Endothelial cell of umbilical vein (primary cell): ENCODE measurements at regions not wholly inside any gene's neighbourhood (a gene's known extent, or its start where the extent isn't known, plus 50 kb on each side); places are given as distances from the start of the nearest gene placed in this dataset.

Source experiments
- BruUV-seq: library from RNA; stranded (reverse); fragments of 400-500 nt; replicated peaks from 2 replicates; lab custom pipeline; 2021; lab: Mats Ljungman, UMichigan
- CTCF ChIA-PET: fragments of 300-600, 350-600 bp; sonication (Branson Sonifier 250); formaldehyde crosslinking; loops from one replicate; lab custom pipeline; 2021; ENCODE audit warnings: antibody characterized with exemption, inconsistent platforms; lab: Charles Lee
- POLR2A ChIA-PET: fragments of 300-600, 350-600 bp; sonication (Branson Sonifier 250); formaldehyde crosslinking; loops from one replicate; lab custom pipeline; 2021; ENCODE audit warnings: antibody characterized with exemption, inconsistent platforms; lab: Charles Lee
- DNase-seq: peaks from one replicate; pipeline ENCODE4 v3.0.0-alpha.2; 2011; ENCODE audit warnings: low read depth, low spot score
- FAIRE-seq: peaks from 2 replicates; lab custom pipeline; 2011; peaks lifted over from hg19 to GRCh38; lab: Jason Lieb, UNC
- H2AFZ ChIP-seq: 2 replicates; pipeline ENCODE4 v1.6.0; 2012; ENCODE audit warnings: low read depth, low read length, control low read depth, inconsistent platforms
- H3K27ac ChIP-seq: 2 replicates; pipeline ENCODE4 v1.5.1; 2011; ENCODE audit warnings: low read depth, mild to moderate bottlenecking, control low read depth, low read length, moderate library complexity; ENCODE audit not compliant: insufficient read depth
- H3K27me3 ChIP-seq, 2 experiments: 2 replicates each; pipeline versions ENCODE4 v1.6.0 to v1.6.1; 2011; ENCODE audit warnings: low read length in 2 of 2, mixed read lengths in 1 of 2; ENCODE audit not compliant: control insufficient read depth in 2 of 2, insufficient read depth in 2 of 2
- H3K36me3 ChIP-seq, 2 experiments: 2 replicates in 1 of 2; 3 replicates in 1 of 2; pipeline ENCODE4 v1.5.1; 2011; ENCODE audit warnings: low read length in 2 of 2, mild to moderate bottlenecking in 1 of 2, moderate library complexity in 1 of 2; ENCODE audit not compliant: control insufficient read depth in 2 of 2, insufficient read depth in 2 of 2; ENCODE audit errors: extremely low read depth in 1 of 2
- H3K4me1 ChIP-seq: 3 replicates; pipeline ENCODE4 v1.5.1; 2011; ENCODE audit warnings: mild to moderate bottlenecking, low read length; ENCODE audit not compliant: control insufficient read depth, insufficient read depth; ENCODE audit errors: extremely low read depth
- H3K4me2 ChIP-seq: 2 replicates; pipeline ENCODE4 v1.6.1; 2011; ENCODE audit warnings: low read length, control low read depth, mixed read lengths; ENCODE audit not compliant: insufficient read depth
- H3K4me3 ChIP-seq, 3 experiments: fragments of 200-600 bp in 1 of 3; sonication (generic), shearing (Covaris generic) in 1 of 3; replicated peaks in 1 of 3; 2 replicates each; pipeline ENCODE4 v1.5.1; 2011 to 2016; ENCODE audit warnings: control low read depth in 3 of 3, low read length in 3 of 3, mild to moderate bottlenecking in 2 of 3, inconsistent platforms in 1 of 3, low read depth in 1 of 3, moderate library complexity in 1 of 3; ENCODE audit not compliant: insufficient read depth in 1 of 3
- H3K79me2 ChIP-seq: 2 replicates; pipeline ENCODE4 v1.6.0; 2012; ENCODE audit warnings: low read length, inconsistent platforms; ENCODE audit not compliant: control insufficient read depth, insufficient read depth
- H3K9ac ChIP-seq: replicated peaks from 2 replicates; pipeline ENCODE3; 2011; ENCODE audit warnings: low read length, control low read depth; ENCODE audit not compliant: insufficient read depth; ENCODE audit errors: extremely low read depth
- H3K9me1 ChIP-seq: replicated peaks from 3 replicates; pipeline ENCODE4 v1.6.0; 2011; ENCODE audit warnings: mild to moderate bottlenecking, low read length; ENCODE audit not compliant: control insufficient read depth, insufficient read depth; ENCODE audit errors: extremely low read depth
- H3K9me3 ChIP-seq: replicated peaks from 2 replicates; pipeline ENCODE4 v1.5.1; 2012; ENCODE audit warnings: low read length, inconsistent platforms; ENCODE audit not compliant: control insufficient read depth, insufficient read depth
- H4K20me1 ChIP-seq: replicated peaks from 2 replicates; pipeline ENCODE3; 2011; ENCODE audit warnings: mild to moderate bottlenecking, low read length; ENCODE audit not compliant: control insufficient read depth, insufficient read depth; ENCODE audit errors: extremely low read depth
- EZH2 ChIP-seq: IDR thresholded peaks from 2 replicates; pipeline ENCODE4 v1.6.1; 2012; ENCODE audit warnings: borderline replicate concordance, low read depth, mild to moderate bottlenecking, moderate library complexity, low read length, inconsistent platforms; ENCODE audit not compliant: severe bottlenecking
- JUN ChIP-seq: IDR thresholded peaks from 2 replicates; pipeline ENCODE4 v1.6.1; 2011; ENCODE audit warnings: borderline replicate concordance, low read depth; ENCODE audit not compliant: insufficient read length, insufficient read depth
- MYC ChIP-seq: IDR thresholded peaks from one replicate; pipeline ENCODE4 v1.6.1; 2011; ENCODE audit warnings: mild to moderate bottlenecking, low read depth, low read length
- dilution Hi-C: fragments of 300-500 bp; cut with MboI; formaldehyde crosslinking; loops from one replicate; pipeline ENCODE4 v1.15.0; 2019; ENCODE audit warnings: low sequenced_read_pairs; ENCODE audit not compliant: extremely low pct_ligation_motif_present
- intact Hi-C: fragments of 100-400 bp; cut with micrococcal nuclease; formaldehyde crosslinking; loops from one replicate; pipeline ENCODE4 v1.10.0; 2022
- TF ChIP-seq, protein P1 (sequence below): IDR thresholded peaks from 2 replicates; pipeline ENCODE4 v1.6.1; 2011; ENCODE audit not compliant: insufficient read depth, insufficient read length

- H3K9me1 ChIP-seq: no peaks in the 10 kb centered on the region
- no peaks in the 10 kb centered on the region for H3K79me2 ChIP-seq
- H3K9me3 ChIP-seq: no peaks in the 10 kb centered on the region
- no peak overlapping the region for H2AFZ ChIP-seq
- FAIRE-seq: no peak
- no peaks in the 10 kb centered on the region for H3K27me3 ChIP-seq
- no peaks in the 10 kb centered on the region for H3K4me1 ChIP-seq
- no peak for TF ChIP-seq JUN
- no peak for TF ChIP-seq MYC
- no peak overlapping the region for H3K9ac ChIP-seq
- H4K20me1 ChIP-seq: no peaks in the 10 kb centered on the region
- H3K27ac ChIP-seq: no peak overlapping the region
- no TSS peak for BruUV-seq
- ChIA-PET POLR2A (no interaction called here), CTCF (no interaction called here)
- dilution Hi-C loops: no loop called here
- H3K4me3 ChIP-seq: no peak overlapping the region
- H3K4me2 ChIP-seq: no peak overlapping the region
- intact Hi-C loops: no loop called here
- DNase-seq: no peak
- H3K36me3 ChIP-seq: no peaks in the 10 kb centered on the region
These were observed 193.4 kb upstream of the PDE1C start for GRCh38 chr7:32263611-32264010.

GRCh38 chr7:32262315-32262714 is 192.1 kb upstream of the PDE1C start:
- no peak overlapping the region for H2AFZ ChIP-seq
- no peak overlapping the region for H3K9ac ChIP-seq
- intact Hi-C loops: no loop called here
- no peaks in the 10 kb centered on the region for H3K27me3 ChIP-seq
- TF ChIP-seq, protein P1, sequence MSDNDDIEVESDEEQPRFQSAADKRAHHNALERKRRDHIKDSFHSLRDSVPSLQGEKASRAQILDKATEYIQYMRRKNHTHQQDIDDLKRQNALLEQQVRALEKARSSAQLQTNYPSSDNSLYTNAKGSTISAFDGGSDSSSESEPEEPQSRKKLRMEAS: no peak
- TF ChIP-seq EZH2: no peak
- H3K4me3 ChIP-seq: no peak overlapping the region
- no peak overlapping the region for H3K4me2 ChIP-seq
- no peaks in the 10 kb centered on the region for H3K9me3 ChIP-seq
- H3K4me1 ChIP-seq: no peaks in the 10 kb centered on the region
- FAIRE-seq: no peak
- H4K20me1 ChIP-seq: no peaks in the 10 kb centered on the region
- no peaks in the 10 kb centered on the region for H3K9me1 ChIP-seq
- DNase-seq: no peak
- H3K36me3 ChIP-seq: no peaks in the 10 kb centered on the region
- no TSS peak for BruUV-seq
- ChIA-PET POLR2A (no interaction called here), CTCF (no interaction called here)
- no peak overlapping the region for H3K27ac ChIP-seq
- dilution Hi-C loops: no loop called here
- H3K79me2 ChIP-seq: no peaks in the 10 kb centered on the region
